WERI-Rb-1 (cell line): ENCODE measurements at regions not wholly inside any gene's neighbourhood (a gene's known extent, or its start where the extent isn't known, plus 50 kb on each side); places are given as distances from the start of the nearest gene placed in this dataset.
A peak's percentile ranks its signal among the peaks of the same experiment; 100 is the strongest.
"Not testable (repeated sequence)": the region's sequence is repeated elsewhere in the genome, so short reads cannot be mapped to it uniquely, and the experiment has no call there.

Experiments used
- DNase-seq: peaks from one replicate; pipeline ENCODE4 v3.0.0-alpha.2; 2020
- H3K27ac ChIP-seq: fragments of 250-450 bp; sonication (Bioruptor Pico); 2 replicates; pipeline ENCODE4 v1.5.1; 2020; ENCODE audit warnings: mild to moderate bottlenecking, moderate library complexity
- H3K27me3 ChIP-seq: fragments of 250-450 bp; sonication (Bioruptor Pico); 2 replicates; pipeline ENCODE4 v1.5.1; 2021; ENCODE audit warnings: mild to moderate bottlenecking, low read depth, moderate library complexity; ENCODE audit not compliant: insufficient read depth, severe bottlenecking
- H3K36me3 ChIP-seq: fragments of 250-450 bp; sonication (Bioruptor Pico); 2 replicates; pipeline ENCODE4 v1.5.1; 2020; ENCODE audit warnings: mild to moderate bottlenecking, moderate library complexity
- H3K4me3 ChIP-seq: 2 replicates; pipeline ENCODE4 v1.5.1; 2011; ENCODE audit warnings: low read depth, mild to moderate bottlenecking, control low read depth, low read length
- H3K9me3 ChIP-seq: fragments of 250-450 bp; sonication (Bioruptor Pico); 2 replicates; pipeline ENCODE4 v1.5.1; 2021; ENCODE audit warnings: mild to moderate bottlenecking, moderate library complexity; ENCODE audit not compliant: severe bottlenecking
- CTCF ChIP-seq: IDR thresholded peaks from 2 replicates; pipeline ENCODE4 v1.5.1; 2011; ENCODE audit warnings: low read depth, mild to moderate bottlenecking, control low read depth, inconsistent platforms, low read length

GRCh38 chr10:42192450-42192849, 445.9 kb downstream of the ZNF33B start:
- TF ChIP-seq CTCF, result 0 out of 2 replicates have a peak, but pooled peaks have one; percentile 19

GRCh38 chr10:42187501-42188195, 450.7 kb downstream of the ZNF33B start:
- not testable (repeated sequence) for H3K36me3 ChIP-seq, H3K27me3 ChIP-seq, H3K27ac ChIP-seq, H3K9me3 ChIP-seq, DNase-seq, H3K4me3 ChIP-seq

More at GRCh38 chr10:42192450-42192849, 445.9 kb downstream of the ZNF33B start:
- not testable (repeated sequence) for H3K27me3 ChIP-seq, H3K4me3 ChIP-seq, H3K27ac ChIP-seq, H3K36me3 ChIP-seq, H3K9me3 ChIP-seq
- DNase-seq, result peak; percentile 7

- H3K4me3 ChIP-seq, H3K27ac ChIP-seq, H3K9me3 ChIP-seq, H3K36me3 ChIP-seq: not testable (repeated sequence)
- 0 out of 2 replicates have a peak, but pooled peaks have one; percentile 10 for TF ChIP-seq CTCF
- peak; percentile 6 for DNase-seq
- H3K27me3 ChIP-seq, result peaks cover 17% of the 10 kb centered on the region
Observed at GRCh38 chr10:42177793-42178689, 460.3 kb downstream of the ZNF33B start.

GRCh38 chr10:42177077-42177792, 461.1 kb downstream of the ZNF33B start:
- Histone ChIP-seq H3K4me3 (no peak overlapping the region), H3K9me3 (no peaks in the 10 kb centered on the region), H3K27me3 (peaks cover 17% of the 10 kb centered on the region), H3K36me3 (no peaks in the 10 kb centered on the region), H3K27ac (no peak overlapping the region)
- no peak for DNase-seq
- TF ChIP-seq CTCF, result no peak

- no peak for DNase-seq
- no peaks in the 10 kb centered on the region for H3K36me3 ChIP-seq
- no peak for TF ChIP-seq CTCF
- no peaks in the 10 kb centered on the region for H3K9me3 ChIP-seq
- no peaks in the 10 kb centered on the region for H3K27me3 ChIP-seq
- H3K4me3 ChIP-seq, result no peak overlapping the region
- no peak overlapping the region for H3K27ac ChIP-seq
Observed at GRCh38 chr10:42150428-42151061, 487.8 kb downstream of the ZNF33B start.
